ENCODE measurements at regions not wholly inside any gene's neighbourhood (a gene's known extent, or its start where the extent isn't known, plus 50 kb on each side); places are given as distances from the start of the nearest gene placed in this dataset.

- TF ChIP-seq CTCF (IDR thresholded peaks at IDR 0.05) (no peak), POLR2A (IDR thresholded peaks at IDR 0.05) (no peak)
These were observed 209.5 kb upstream of the CPEB2 start for GRCh38 chr4:14792702-14793227.

Data from vagina (tissue), 2 donors.